A549 (cell line): ENCODE measurements at regions not wholly inside any gene's neighbourhood (a gene's known extent, or its start where the extent isn't known, plus 50 kb on each side); places are given as distances from the start of the nearest gene placed in this dataset.

Source experiments
- ATAC-seq, 2 experiments: fragments of 200-7000 bp in 1 of 2; fragments of >200 bp in 1 of 2; cut with Nextera tagmentation in 1 of 2; cut with Tn5 transposase in 1 of 2; 3 replicates each; pipeline versions ENCODE4 v1.8.0 to v1.9.1; 2018 to 2020; ENCODE audit warnings: mild to moderate bottlenecking in 1 of 2, moderate library complexity in 1 of 2
- CTCF ChIA-PET: fragments of 300-600 bp; sonication (Branson Sonifier 250); formaldehyde crosslinking; extraction: SDS; loops from one replicate; lab custom pipeline; 2021; ENCODE audit warnings: antibody characterized with exemption, inconsistent platforms; lab: Yijun Ruan, JAX
- POLR2A ChIA-PET: fragments of 350-600 bp; formaldehyde crosslinking; extraction: SDS; loops from one replicate; lab custom pipeline; 2021; ENCODE audit warnings: antibody characterized with exemption, inconsistent platforms; lab: Yijun Ruan, JAX
- DNase-seq, 2 experiments: peaks; one replicate each; pipeline versions ENCODE4 v3.0.0 to v3.0.0-alpha.2; 2011 to 2016; ENCODE audit warnings: low read depth in 1 of 2, low spot score in 1 of 2
- FAIRE-seq: peaks from 2 replicates; lab custom pipeline; 2011; peaks lifted over from hg19 to GRCh38; lab: Jason Lieb, UNC
- H3K27ac ChIP-seq, 2 experiments: fragments of >200 bp; sonication (Bioruptor Twin); formaldehyde crosslinking; 3 replicates each; pipeline ENCODE4 v1.5.1; 2016 to 2017
- H3K4me1 ChIP-seq: fragments of >200 bp; sonication (Bioruptor Twin); formaldehyde crosslinking; 3 replicates; pipeline ENCODE4 v1.6.1; 2016
- H3K4me2 ChIP-seq: fragments of >200 bp; sonication (Bioruptor Twin); formaldehyde crosslinking; 3 replicates; pipeline ENCODE4 v1.6.1; 2016
- H3K4me3 ChIP-seq: fragments of >200 bp; sonication (Bioruptor Twin); formaldehyde crosslinking; 3 replicates; pipeline ENCODE4 v1.5.1; 2016
- H3K9me3 ChIP-seq: fragments of >200 bp; sonication (Bioruptor Twin); formaldehyde crosslinking; 3 replicates; pipeline ENCODE4 v1.6.1; 2016
- CBX2 ChIP-seq: fragments of 200-600 bp; sonication (generic); IDR thresholded peaks from 2 replicates; pipeline ENCODE4 v1.6.1; 2016; ENCODE audit warnings: low read depth, mild to moderate bottlenecking, borderline replicate concordance
- CBX8 ChIP-seq: fragments of 200-600 bp; sonication (generic); IDR thresholded peaks from 2 replicates; pipeline ENCODE4 v1.6.1; 2016
- EHMT2 ChIP-seq: fragments of 200-600 bp; sonication (generic); IDR thresholded peaks from 2 replicates; pipeline ENCODE4 v1.6.1; 2016; ENCODE audit warnings: antibody characterized with exemption, low read depth, mild to moderate bottlenecking, moderate library complexity
- HOXB13 ChIP-seq: fragments of 250-450 bp; sonication (Bioruptor Pico); IDR thresholded peaks from 2 replicates; pipeline ENCODE4 v1.5.0; 2020; ENCODE audit warnings: low read depth, mild to moderate bottlenecking, moderate library complexity
- JUN ChIP-seq, 2 experiments: fragments of >200 bp; sonication (Bioruptor Twin); formaldehyde crosslinking; IDR thresholded peaks; 2 replicates in 1 of 2; 3 replicates in 1 of 2; pipeline ENCODE4 v1.6.1; 2016 to 2017
- JUNB ChIP-seq: fragments of >200 bp; sonication (Bioruptor Twin); formaldehyde crosslinking; IDR thresholded peaks from 2 replicates; pipeline ENCODE4 v1.6.1; 2016
- MYC ChIP-seq: IDR thresholded peaks from 2 replicates; pipeline ENCODE4 v1.6.1; 2012; ENCODE audit warnings: mild to moderate bottlenecking, inconsistent platforms, low read length, improper control_type of control experiment, borderline replicate concordance
- NPAS2 ChIP-seq: fragments of 250-450 bp; sonication (Bioruptor Pico); IDR thresholded peaks from 2 replicates; pipeline ENCODE4 v1.8.0; 2022; ENCODE audit warnings: mild to moderate bottlenecking, moderate library complexity, borderline replicate concordance
- POLR2A ChIP-seq: IDR thresholded peaks from 2 replicates; pipeline ENCODE4 v1.6.1; 2012; ENCODE audit warnings: mild to moderate bottlenecking, low read length
- RAD21 ChIP-seq, 2 experiments: fragments of >200 bp in 1 of 2; sonication (Bioruptor Twin) in 1 of 2; formaldehyde crosslinking in 1 of 2; IDR thresholded peaks in 1 of 2; conservative IDR thresholded peaks in 1 of 2; 2 replicates in 1 of 2; 3 replicates in 1 of 2; pipeline ENCODE4 v1.6.1; 2012 to 2018; ENCODE audit warnings: inconsistent platforms in 1 of 2
- RFX5 ChIP-seq: fragments of 450-650 bp; IDR thresholded peaks from 2 replicates; pipeline ENCODE4 v1.7.1; 2014; ENCODE audit warnings: antibody characterized with exemption, mild to moderate bottlenecking, moderate library complexity
- TFCP2L1 ChIP-seq: fragments of 250-450 bp; sonication (Bioruptor Pico); IDR thresholded peaks from 2 replicates; pipeline ENCODE4 v1.5.0; 2021; ENCODE audit warnings: mild to moderate bottlenecking
- ZNF302 ChIP-seq: fragments of 250-450 bp; sonication (Bioruptor Pico); IDR thresholded peaks from 2 replicates; pipeline ENCODE4 v1.9.0; 2021; ENCODE audit warnings: inconsistent platforms, mild to moderate bottlenecking, moderate library complexity
- WGBS: methylation state at CpG from one replicate; pipeline ENCODE4 v1.1.6; 2017; ENCODE audit errors: missing lambda C conversion rate; 5-methylcytosine and 5-hydroxymethylcytosine counted together
- TF ChIP-seq, protein P1 (sequence below): fragments of >200 bp; sonication (Bioruptor Twin); formaldehyde crosslinking; IDR thresholded peaks from 3 replicates; pipeline ENCODE4 v1.5.1; 2016
- TF ChIP-seq, protein P2 (sequence below): IDR thresholded peaks from 2 replicates; pipeline ENCODE4 v1.6.1; 2012
- TF ChIP-seq, protein P3 (sequence below): IDR thresholded peaks from 2 replicates; pipeline ENCODE4 v1.6.1; 2012
- TF ChIP-seq, protein P4 (sequence below): fragments of >200 bp; sonication (Bioruptor Twin); formaldehyde crosslinking; IDR thresholded peaks from 3 replicates; pipeline ENCODE4 v1.6.1; 2016
- TF ChIP-seq, protein P5 (sequence below): fragments of >200 bp; sonication (Bioruptor Twin); formaldehyde crosslinking; IDR thresholded peaks from 2 replicates; pipeline ENCODE4 v1.6.1; 2016

DNA sequence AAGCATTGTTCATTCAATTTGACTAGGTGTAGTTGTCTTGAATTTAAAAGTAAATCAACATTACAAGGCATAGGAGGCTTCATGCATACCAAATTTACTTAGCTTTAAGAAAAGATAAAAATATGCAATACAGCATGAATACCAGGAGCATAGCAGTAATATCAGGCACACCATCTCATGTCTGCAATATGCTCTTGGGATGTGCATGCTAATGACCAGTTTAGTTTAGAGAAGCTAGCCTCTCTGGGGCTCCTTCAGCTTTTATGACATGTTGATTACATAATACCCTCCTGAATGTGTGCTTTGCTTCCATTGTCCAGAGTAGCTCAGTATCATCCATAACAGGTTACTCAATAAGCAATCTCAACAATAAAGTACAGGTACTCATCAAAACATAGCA, 497.2 kb downstream of the FLRT2 start:
- FAIRE-seq (no peak), ATAC-seq (no peak)

DNA sequence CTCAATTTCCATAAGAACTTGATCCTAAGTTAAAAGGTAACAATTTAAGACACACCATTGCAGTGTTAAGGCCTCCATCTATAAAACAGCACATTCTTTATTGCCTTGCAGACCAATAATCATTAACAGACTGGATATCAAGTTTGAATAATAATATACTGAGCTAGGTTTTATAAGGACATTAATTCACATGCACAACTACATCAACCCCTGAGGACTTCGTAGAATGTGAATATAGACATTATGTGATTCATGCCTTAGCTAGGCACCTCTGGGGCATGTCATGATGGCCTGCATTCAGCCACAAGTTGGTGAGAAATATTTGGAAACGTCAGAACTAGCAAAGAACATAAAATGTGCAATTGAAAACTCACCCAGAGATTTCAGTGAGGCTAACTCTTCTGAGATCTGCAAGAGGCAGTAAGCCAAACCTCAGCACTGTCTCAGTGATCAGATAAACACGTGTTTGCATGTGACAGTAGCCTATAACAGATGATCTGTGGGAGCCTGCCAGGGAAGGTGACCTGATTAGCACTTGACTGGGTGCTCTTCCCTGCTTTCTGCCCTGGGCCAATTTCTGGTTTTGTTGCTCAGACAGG, 492.2 kb downstream of the FLRT2 start:
- no peak for FAIRE-seq
- TF ChIP-seq TFCP2L1 (CRISPR knock-in tag) = no peak
- TF ChIP-seq, protein P1, sequence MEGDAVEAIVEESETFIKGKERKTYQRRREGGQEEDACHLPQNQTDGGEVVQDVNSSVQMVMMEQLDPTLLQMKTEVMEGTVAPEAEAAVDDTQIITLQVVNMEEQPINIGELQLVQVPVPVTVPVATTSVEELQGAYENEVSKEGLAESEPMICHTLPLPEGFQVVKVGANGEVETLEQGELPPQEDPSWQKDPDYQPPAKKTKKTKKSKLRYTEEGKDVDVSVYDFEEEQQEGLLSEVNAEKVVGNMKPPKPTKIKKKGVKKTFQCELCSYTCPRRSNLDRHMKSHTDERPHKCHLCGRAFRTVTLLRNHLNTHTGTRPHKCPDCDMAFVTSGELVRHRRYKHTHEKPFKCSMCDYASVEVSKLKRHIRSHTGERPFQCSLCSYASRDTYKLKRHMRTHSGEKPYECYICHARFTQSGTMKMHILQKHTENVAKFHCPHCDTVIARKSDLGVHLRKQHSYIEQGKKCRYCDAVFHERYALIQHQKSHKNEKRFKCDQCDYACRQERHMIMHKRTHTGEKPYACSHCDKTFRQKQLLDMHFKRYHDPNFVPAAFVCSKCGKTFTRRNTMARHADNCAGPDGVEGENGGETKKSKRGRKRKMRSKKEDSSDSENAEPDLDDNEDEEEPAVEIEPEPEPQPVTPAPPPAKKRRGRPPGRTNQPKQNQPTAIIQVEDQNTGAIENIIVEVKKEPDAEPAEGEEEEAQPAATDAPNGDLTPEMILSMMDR = no peak
- TF ChIP-seq POLR2A = no peak
- TF ChIP-seq JUNB = no peak
- TF ChIP-seq ZNF302 (CRISPR knock-in tag) = no peak
- TF ChIP-seq RAD21 (conservative IDR thresholded peaks at IDR 0.05 in 1 of 2, IDR thresholded peaks at IDR 0.05 in 1 of 2) = no peak
- Histone ChIP-seq H3K9me3 (no peaks in the 10 kb centered on the region), H3K4me2 (no peak overlapping the region), H3K27ac (no peak overlapping the region), H3K4me1 (no peaks in the 10 kb centered on the region), H3K4me3 (no peak overlapping the region)
- ChIA-PET CTCF (interaction anchor here (0.6 kb wide), 1 partner anchor 1467 kb away, joined by 3 read pairs; no protein-coding TSS in a partner anchor), POLR2A (no interaction called here)
- no peak for ATAC-seq
- DNase-seq = no peak
- 0% methylated on average over 3 of the region's 3 CpGs for WGBS

More for the DNA sequence above, 497.2 kb downstream of the FLRT2 start:
- TF ChIP-seq HOXB13 (CRISPR knock-in tag) = no peak
- TF ChIP-seq ZNF302 (CRISPR knock-in tag) = no peak
- TF ChIP-seq MYC = no peak
- ChIA-PET POLR2A (no interaction called here), CTCF (no interaction called here)
- Histone ChIP-seq H3K9me3 (no peaks in the 10 kb centered on the region), H3K4me1 (no peaks in the 10 kb centered on the region), H3K27ac (no peak overlapping the region), H3K4me2 (no peak overlapping the region), H3K4me3 (no peak overlapping the region)
- DNase-seq = no peak

DNA sequence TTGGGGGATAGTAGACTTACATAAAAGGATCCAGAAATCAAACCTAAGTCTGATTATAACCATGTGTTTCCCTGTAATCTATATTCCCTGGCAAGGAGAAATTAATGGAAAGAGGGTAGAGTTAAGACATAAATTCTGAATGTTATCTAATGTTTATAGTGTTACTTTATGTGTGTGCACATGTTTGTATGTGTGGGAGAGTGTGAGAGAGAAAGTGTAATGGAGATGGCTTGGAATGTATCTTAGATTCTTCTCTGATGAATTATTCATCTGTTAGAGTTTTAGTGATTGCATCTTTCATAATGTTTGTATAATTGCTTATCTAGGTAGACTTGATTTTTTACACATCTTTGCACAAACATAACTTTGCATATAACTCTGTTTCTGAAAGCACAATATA, 490.9 kb downstream of the FLRT2 start:
- no peak for DNase-seq
- no peaks in the 10 kb centered on the region for H3K4me1 ChIP-seq
- no peak for FAIRE-seq
- no peaks in the 10 kb centered on the region for H3K9me3 ChIP-seq
- TF ChIP-seq POLR2A = no peak
- TF ChIP-seq, all 56 proteins: peak for 0
- no peak overlapping the region for H3K4me2 ChIP-seq
- no peak for ATAC-seq
- ChIA-PET CTCF (no interaction called here), POLR2A (no interaction called here)
- no peak overlapping the region for H3K4me3 ChIP-seq
- H3K27ac ChIP-seq = no peak overlapping the region

DNA sequence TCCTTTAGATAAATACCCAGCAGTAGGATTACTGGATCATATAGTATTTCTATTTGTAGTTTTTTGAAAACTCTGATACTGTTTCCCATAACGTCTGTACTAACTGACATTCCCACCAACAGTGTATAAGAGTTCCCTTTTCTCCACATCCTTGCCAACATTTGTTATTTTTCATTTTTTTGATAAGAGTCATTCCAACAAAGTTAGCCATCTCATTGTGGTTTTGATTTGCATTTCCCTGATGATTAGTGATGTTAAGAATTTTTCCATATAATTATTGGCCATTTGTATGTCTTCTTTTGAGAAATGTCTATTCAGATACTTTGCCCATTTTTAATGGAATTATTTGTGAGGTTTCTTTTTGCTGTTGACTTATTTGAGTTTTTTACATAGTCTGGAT, 486.0 kb downstream of the FLRT2 start:
- Histone ChIP-seq H3K4me1 (no peaks in the 10 kb centered on the region), H3K4me2 (no peak overlapping the region), H3K4me3 (no peak overlapping the region), H3K27ac (no peak overlapping the region), H3K9me3 (no peaks in the 10 kb centered on the region)
- CTCF ChIA-PET = no interaction called here
- POLR2A ChIA-PET = no interaction called here
- WGBS = 0% methylated on average over 1 of the region's 1 CpG
- DNase-seq (no peak), FAIRE-seq (no peak), ATAC-seq (no peak)
- no peak for TF ChIP-seq JUN (IDR thresholded peaks at IDR 0.05)
- no peak for TF ChIP-seq CBX2
- no peak for TF ChIP-seq CBX8
- TF ChIP-seq RFX5 = no peak
- TF ChIP-seq, protein P2, sequence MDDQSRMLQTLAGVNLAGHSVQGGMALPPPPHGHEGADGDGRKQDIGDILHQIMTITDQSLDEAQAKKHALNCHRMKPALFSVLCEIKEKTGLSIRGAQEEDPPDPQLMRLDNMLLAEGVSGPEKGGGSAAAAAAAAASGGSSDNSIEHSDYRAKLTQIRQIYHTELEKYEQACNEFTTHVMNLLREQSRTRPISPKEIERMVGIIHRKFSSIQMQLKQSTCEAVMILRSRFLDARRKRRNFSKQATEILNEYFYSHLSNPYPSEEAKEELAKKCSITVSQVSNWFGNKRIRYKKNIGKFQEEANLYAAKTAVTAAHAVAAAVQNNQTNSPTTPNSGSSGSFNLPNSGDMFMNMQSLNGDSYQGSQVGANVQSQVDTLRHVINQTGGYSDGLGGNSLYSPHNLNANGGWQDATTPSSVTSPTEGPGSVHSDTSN = no peak
- TF ChIP-seq, protein P3, sequence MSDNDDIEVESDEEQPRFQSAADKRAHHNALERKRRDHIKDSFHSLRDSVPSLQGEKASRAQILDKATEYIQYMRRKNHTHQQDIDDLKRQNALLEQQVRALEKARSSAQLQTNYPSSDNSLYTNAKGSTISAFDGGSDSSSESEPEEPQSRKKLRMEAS = no peak

DNA sequence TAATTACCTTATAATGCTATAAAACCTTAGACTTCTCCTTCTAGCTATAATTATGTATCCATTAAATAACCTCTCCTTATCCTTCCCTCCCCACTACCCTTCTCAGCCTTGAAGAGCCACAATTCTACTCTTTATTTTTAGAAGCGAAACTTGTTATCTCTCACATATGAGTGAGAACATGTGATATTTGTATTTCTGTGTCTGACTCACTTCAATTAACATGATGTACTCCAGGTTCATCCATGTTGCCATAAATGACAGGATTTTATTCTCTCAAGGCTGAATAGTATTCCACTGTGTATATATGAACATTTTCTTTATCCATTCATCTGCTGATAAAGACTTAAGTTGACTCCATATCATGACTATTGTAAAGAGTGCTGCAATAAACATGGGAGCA, 485.6 kb downstream of the FLRT2 start:
- TF ChIP-seq CBX2 (no peak), NPAS2 (CRISPR knock-in tag) (no peak), MYC (no peak), EHMT2 (no peak), RAD21 (conservative IDR thresholded peaks at IDR 0.05 in 1 of 2, IDR thresholded peaks at IDR 0.05 in 1 of 2) (no peak), RFX5 (no peak)
- TF ChIP-seq, protein P4, sequence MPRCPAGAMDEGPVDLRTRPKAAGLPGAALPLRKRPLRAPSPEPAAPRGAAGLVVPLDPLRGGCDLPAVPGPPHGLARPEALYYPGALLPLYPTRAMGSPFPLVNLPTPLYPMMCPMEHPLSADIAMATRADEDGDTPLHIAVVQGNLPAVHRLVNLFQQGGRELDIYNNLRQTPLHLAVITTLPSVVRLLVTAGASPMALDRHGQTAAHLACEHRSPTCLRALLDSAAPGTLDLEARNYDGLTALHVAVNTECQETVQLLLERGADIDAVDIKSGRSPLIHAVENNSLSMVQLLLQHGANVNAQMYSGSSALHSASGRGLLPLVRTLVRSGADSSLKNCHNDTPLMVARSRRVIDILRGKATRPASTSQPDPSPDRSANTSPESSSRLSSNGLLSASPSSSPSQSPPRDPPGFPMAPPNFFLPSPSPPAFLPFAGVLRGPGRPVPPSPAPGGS = no peak
- TF ChIP-seq, protein P5, sequence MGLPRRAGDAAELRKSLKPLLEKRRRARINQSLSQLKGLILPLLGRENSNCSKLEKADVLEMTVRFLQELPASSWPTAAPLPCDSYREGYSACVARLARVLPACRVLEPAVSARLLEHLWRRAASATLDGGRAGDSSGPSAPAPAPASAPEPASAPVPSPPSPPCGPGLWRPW = no peak
- H3K4me3 ChIP-seq = no peak overlapping the region
- H3K9me3 ChIP-seq = no peaks in the 10 kb centered on the region
- no peak for ATAC-seq
- DNase-seq = no peak
- ChIA-PET CTCF (no interaction called here), POLR2A (no interaction called here)
- no peak overlapping the region for H3K27ac ChIP-seq
- WGBS = 0% methylated on average over 1 of the region's 1 CpG
- H3K4me2 ChIP-seq = no peak overlapping the region
- FAIRE-seq = no peak
- no peaks in the 10 kb centered on the region for H3K4me1 ChIP-seq
